T-cell (primary cell): ENCODE measurements at regions not wholly inside any gene's neighbourhood (a gene's known extent, or its start where the extent isn't known, plus 50 kb on each side); places are given as distances from the start of the nearest gene placed in this dataset.
"Not testable (repeated sequence)": the region's sequence is repeated elsewhere in the genome, so short reads cannot be mapped to it uniquely, and the experiment has no call there.

ENCODE experiments used
- ATAC-seq, 4 experiments: fragments of 200-7000 bp in 3 of 4; fragments of 150-1000 bp in 1 of 4; cut with Tn5 transposase; replicated peaks in 1 of 4; 1 replicate in 3 of 4; 2 replicates in 1 of 4; pipeline ENCODE4 v1.10.0; 2021; ENCODE audit warnings: moderate library complexity in 3 of 4, mild to moderate bottlenecking in 2 of 4, moderate number of reproducible peaks in 1 of 4
- CTCF ChIA-PET, 2 donors: fragments of 300-600 bp; sonication (Branson Sonifier 250); formaldehyde crosslinking; loops; one replicate each; lab custom pipeline; 2022; ENCODE audit warnings: antibody characterized with exemption in 2 of 2; lab: Charles Lee
- POLR2A ChIA-PET, 2 donors: fragments of 300-600 bp; sonication (Branson Sonifier 250); formaldehyde crosslinking; loops; one replicate each; lab custom pipeline; 2022; ENCODE audit warnings: antibody characterized with exemption in 2 of 2; lab: Charles Lee
- DNase-seq, 35 experiments: peaks; one replicate each; pipeline versions ENCODE4 v3.0.0 to v3.0.0-alpha.2; 2013 to 2023
- H3K27ac ChIP-seq: one replicate; pipeline ENCODE4 v1.5.1; 2013; ENCODE audit warnings: low read length
- H3K27me3 ChIP-seq, 2 experiments: replicated peaks in 1 of 2; 1 replicate in 1 of 2; 2 replicates in 1 of 2; pipeline versions ENCODE4 v1.6.1 to v1.7.0; 2013; ENCODE audit warnings: low read length in 1 of 2, mixed read lengths in 1 of 2; ENCODE audit not compliant: control insufficient read depth in 2 of 2, insufficient read depth in 2 of 2; ENCODE audit errors: extremely low read depth in 1 of 2
- H3K36me3 ChIP-seq, 2 donors: 1 replicate in 1 of 2; 2 replicates in 1 of 2; pipeline versions ENCODE4 v1.6.1 to v1.7.0; 2013; ENCODE audit warnings: low read length in 1 of 2; ENCODE audit not compliant: control insufficient read depth in 2 of 2, insufficient read depth in 1 of 2; ENCODE audit errors: extremely low read depth in 1 of 2
- H3K4me1 ChIP-seq, 2 experiments: 1 replicate in 1 of 2; 2 replicates in 1 of 2; pipeline versions ENCODE4 v1.6.1 to v1.7.0; 2013; ENCODE audit warnings: low read length in 2 of 2, mixed read lengths in 1 of 2; ENCODE audit not compliant: insufficient read depth in 2 of 2, control insufficient read depth in 1 of 2; ENCODE audit errors: extremely low read depth in 1 of 2
- H3K4me3 ChIP-seq, 2 donors: 1 replicate in 1 of 2; 2 replicates in 1 of 2; pipeline versions ENCODE4 v1.5.1 to v1.7.0; 2013; ENCODE audit warnings: mild to moderate bottlenecking in 2 of 2, low read length in 1 of 2, moderate library complexity in 1 of 2; ENCODE audit not compliant: control insufficient read depth in 1 of 2; ENCODE audit errors: extremely low read depth in 1 of 2
- H3K9me3 ChIP-seq: 2 replicates; pipeline ENCODE4 v1.7.0; 2013
- H3K27ac Mint-ChIP-seq, 2 donors: one replicate each; pipeline ENCODE4 v1.8.0; 2020 to 2021; ENCODE audit warnings: mild to moderate bottlenecking in 2 of 2, mixed read lengths in 2 of 2
- H3K27me3 Mint-ChIP-seq, 2 donors: one replicate each; pipeline ENCODE4 v1.8.0; 2021 to 2022; ENCODE audit warnings: mixed read lengths in 2 of 2
- H3K36me3 Mint-ChIP-seq: one replicate; pipeline ENCODE4 v1.8.0; 2021; ENCODE audit warnings: mixed read lengths
- H3K4me1 Mint-ChIP-seq, 3 donors: one replicate each; pipeline ENCODE4 v1.8.0; 2020 to 2022; ENCODE audit warnings: mixed read lengths in 3 of 3, mild to moderate bottlenecking in 1 of 3
- H3K4me3 Mint-ChIP-seq, 3 donors: one replicate each; pipeline ENCODE4 v1.8.0; 2020 to 2022; ENCODE audit warnings: mild to moderate bottlenecking in 3 of 3, mixed read lengths in 3 of 3, moderate library complexity in 3 of 3
- H3K9me3 Mint-ChIP-seq, 3 donors: one replicate each; pipeline ENCODE4 v1.8.0; 2020 to 2022; ENCODE audit warnings: mixed read lengths in 3 of 3
- WGBS: methylation state at CpG from one replicate; pipeline ENCODE4 v1.1.5; 2013; ENCODE audit warnings: missing lambda C conversion rate; ENCODE audit not compliant: insufficient coverage; 5-methylcytosine and 5-hydroxymethylcytosine counted together

GRCh38 chr1:213533125-213533524 is 454.6 kb upstream of the PROX1 start:
- H3K27ac Mint-ChIP-seq: no peak overlapping the region
- H3K4me1 Mint-ChIP-seq: no peaks in the 10 kb centered on the region
- Histone ChIP-seq H3K4me3 (no peak overlapping the region), H3K4me1 (no peaks in the 10 kb centered on the region), H3K27ac (no peak overlapping the region), H3K36me3 (no peaks in the 10 kb centered on the region), H3K27me3 (no peaks in the 10 kb centered on the region), H3K9me3 (no peaks in the 10 kb centered on the region)
- no peak for ATAC-seq
- peaks cover 0 to 7% (median 0%) of the 10 kb centered on the region in 3 donors for H3K9me3 Mint-ChIP-seq
- no peak overlapping the region for H3K4me3 Mint-ChIP-seq
- H3K27me3 Mint-ChIP-seq: peaks cover 0 to 7% of the 10 kb centered on the region in 2 donors
- no peaks in the 10 kb centered on the region for H3K36me3 Mint-ChIP-seq
- 82% methylated on average over 2 of the region's 2 CpGs for WGBS
- POLR2A ChIA-PET: no interaction called here
- no peak for DNase-seq
- CTCF ChIA-PET: no interaction called here

- Mint-ChIP-seq H3K27ac (no peak overlapping the region), H3K27me3 (peaks cover 0 to 4% of the 10 kb centered on the region in 2 donors), H3K9me3 (no peaks in the 10 kb centered on the region), H3K4me3 (no peak overlapping the region), H3K4me1 (no peaks in the 10 kb centered on the region), H3K36me3 (no peaks in the 10 kb centered on the region)
- DNase-seq: no peak
- ChIA-PET POLR2A (interaction anchor here in 1 of 2 donors (0.7 kb wide), 1 partner anchor 102 kb away, joined by 3 read pairs; no protein-coding TSS in a partner anchor), CTCF (no interaction called here)
- H3K36me3 ChIP-seq: no peaks in the 10 kb centered on the region
- no peak overlapping the region for H3K4me3 ChIP-seq
- WGBS: 89% methylated on average over 3 of the region's 6 CpGs
- H3K27me3 ChIP-seq: no peaks in the 10 kb centered on the region
- H3K4me1 ChIP-seq: no peaks in the 10 kb centered on the region
- H3K9me3 ChIP-seq: no peaks in the 10 kb centered on the region
- no peak for ATAC-seq
- H3K27ac ChIP-seq: no peak overlapping the region
These were observed 452.1 kb upstream of the PROX1 start for GRCh38 chr1:213535679-213536078.

GRCh38 chr1:213538251-213538650 is 449.5 kb upstream of the PROX1 start:
- Histone ChIP-seq H3K4me1 (no peaks in the 10 kb centered on the region), H3K4me3 (no peak overlapping the region), H3K27ac (no peak overlapping the region), H3K27me3 (no peaks in the 10 kb centered on the region), H3K9me3 (no peaks in the 10 kb centered on the region), H3K36me3 (no peaks in the 10 kb centered on the region)
- Mint-ChIP-seq H3K36me3 (no peaks in the 10 kb centered on the region), H3K27me3 (peaks cover 2 to 4% of the 10 kb centered on the region in 2 donors), H3K9me3 (no peaks in the 10 kb centered on the region), H3K27ac (no peak overlapping the region), H3K4me1 (no peaks in the 10 kb centered on the region), H3K4me3 (no peak overlapping the region)
- POLR2A ChIA-PET: no interaction called here
- ATAC-seq (no peak), DNase-seq (no peak)
- WGBS: 51% methylated on average over 3 of the region's 3 CpGs
- CTCF ChIA-PET: no interaction called here

DNA sequence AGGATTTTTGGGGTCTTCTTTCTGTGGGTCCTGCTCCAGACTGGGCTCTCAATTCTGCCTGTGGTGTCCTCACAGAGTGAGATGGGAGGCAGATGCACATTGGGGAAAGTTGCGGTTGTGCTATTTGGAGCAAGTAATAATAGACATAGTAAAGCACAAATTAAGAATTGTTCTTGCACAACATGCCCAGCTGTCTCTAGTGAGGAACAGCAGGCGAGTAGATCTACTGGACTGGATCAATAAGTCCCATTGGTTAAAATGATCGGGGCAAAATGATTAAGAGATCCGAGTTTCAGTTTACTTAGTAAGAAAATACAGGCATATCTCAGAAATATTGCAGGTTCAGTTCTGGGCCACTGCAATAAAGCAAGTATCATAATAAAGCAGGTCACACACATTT is 448.3 kb upstream of the PROX1 start:
- Mint-ChIP-seq H3K27me3 (peaks cover 2 to 4% of the 10 kb centered on the region in 2 donors), H3K4me3 (no peak overlapping the region), H3K9me3 (no peaks in the 10 kb centered on the region), H3K4me1 (no peaks in the 10 kb centered on the region), H3K36me3 (no peaks in the 10 kb centered on the region), H3K27ac (no peak overlapping the region)
- POLR2A ChIA-PET: no interaction called here
- Histone ChIP-seq H3K4me3 (no peak overlapping the region), H3K36me3 (no peaks in the 10 kb centered on the region), H3K27ac (no peak overlapping the region), H3K9me3 (no peaks in the 10 kb centered on the region), H3K4me1 (no peaks in the 10 kb centered on the region), H3K27me3 (no peaks in the 10 kb centered on the region)
- 67% methylated on average over 1 of the region's 4 CpGs for WGBS
- no peak for ATAC-seq
- CTCF ChIA-PET: no interaction called here
- DNase-seq: no peak

- Mint-ChIP-seq H3K36me3 (no peaks in the 10 kb centered on the region), H3K27me3 (peaks cover 2 to 4% of the 10 kb centered on the region in 2 donors), H3K4me1 (no peaks in the 10 kb centered on the region), H3K4me3 (no peak overlapping the region), H3K27ac (no peak overlapping the region), H3K9me3 (no peaks in the 10 kb centered on the region)
- no peak overlapping the region for H3K27ac ChIP-seq
- no peaks in the 10 kb centered on the region for H3K4me1 ChIP-seq
- ATAC-seq: no peak
- no peak for DNase-seq
- no peaks in the 10 kb centered on the region for H3K36me3 ChIP-seq
- WGBS: no CpG with 5 or more reads among the region's 1 CpG
- no peak overlapping the region for H3K4me3 ChIP-seq
- CTCF ChIA-PET: no interaction called here
- no peaks in the 10 kb centered on the region for H3K9me3 ChIP-seq
- no peaks in the 10 kb centered on the region for H3K27me3 ChIP-seq
- POLR2A ChIA-PET: no interaction called here
These were observed 446.1 kb upstream of the PROX1 start for GRCh38 chr1:213541641-213542040.

DNA sequence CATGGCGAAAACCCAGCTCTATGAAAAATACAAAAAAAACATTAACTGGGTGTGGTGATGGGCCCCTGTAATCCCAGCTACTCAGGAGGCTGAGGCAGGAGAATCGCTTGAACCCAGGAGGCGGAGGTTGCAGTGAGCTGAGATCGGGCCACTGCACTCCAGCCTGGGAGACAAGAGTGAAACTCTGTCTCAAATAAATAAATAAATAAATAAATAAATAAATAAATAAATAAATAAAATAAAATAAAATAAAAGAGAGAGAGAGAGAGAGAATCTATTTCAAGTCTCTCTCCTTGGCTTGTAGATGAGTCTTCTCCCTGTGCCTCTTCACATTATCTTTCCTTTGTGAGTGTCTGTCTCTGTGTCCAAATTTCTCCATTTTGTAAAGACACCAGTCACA is 442.6 kb upstream of the PROX1 start:
- H3K4me1 ChIP-seq, H3K27me3 Mint-ChIP-seq, H3K27me3 ChIP-seq, H3K27ac Mint-ChIP-seq, H3K9me3 Mint-ChIP-seq, CTCF ChIA-PET, H3K4me3 Mint-ChIP-seq, H3K36me3 Mint-ChIP-seq, H3K9me3 ChIP-seq, H3K36me3 ChIP-seq, H3K27ac ChIP-seq, POLR2A ChIA-PET, DNase-seq, ATAC-seq, H3K4me3 ChIP-seq, H3K4me1 Mint-ChIP-seq: not testable (repeated sequence)
- no CpG with 5 or more reads among the region's 4 CpGs for WGBS

DNA sequence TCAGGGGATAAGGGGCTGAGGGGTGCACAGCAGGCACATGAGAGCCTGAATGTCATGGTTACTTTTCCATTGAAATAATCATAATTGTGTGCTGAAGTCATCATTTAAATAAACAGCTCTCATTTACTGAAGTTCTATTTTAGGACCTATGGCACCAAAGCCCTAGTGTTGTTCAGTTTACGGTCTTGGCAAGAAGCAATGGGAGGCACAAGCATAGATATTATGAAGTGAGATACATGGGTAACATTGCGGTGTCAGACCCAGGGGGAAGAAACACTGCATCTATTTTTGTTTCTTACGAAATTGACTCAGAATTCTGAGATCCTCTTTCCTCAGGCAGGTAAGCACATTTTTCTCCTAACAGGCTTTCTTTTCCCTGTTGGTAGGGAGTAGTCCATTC is 437.8 kb upstream of the PROX1 start:
- no CpG with 5 or more reads among the region's 3 CpGs for WGBS
- ATAC-seq (no peak), DNase-seq (no peak)
- POLR2A ChIA-PET: no interaction called here
- Histone ChIP-seq H3K27ac (no peak overlapping the region), H3K4me3 (no peak overlapping the region), H3K4me1 (no peaks in the 10 kb centered on the region), H3K27me3 (no peaks in the 10 kb centered on the region), H3K9me3 (no peaks in the 10 kb centered on the region), H3K36me3 (no peaks in the 10 kb centered on the region)
- no peak overlapping the region for H3K27ac Mint-ChIP-seq
- H3K9me3 Mint-ChIP-seq: no peaks in the 10 kb centered on the region
- CTCF ChIA-PET: no interaction called here
- no peaks in the 10 kb centered on the region for H3K4me1 Mint-ChIP-seq
- peaks cover 0 to 8% of the 10 kb centered on the region in 2 donors for H3K27me3 Mint-ChIP-seq
- no peak overlapping the region for H3K4me3 Mint-ChIP-seq
- no peaks in the 10 kb centered on the region for H3K36me3 Mint-ChIP-seq
